Right lobe of liver (tissue), 4 donors: ENCODE measurements at regions not wholly inside any gene's neighbourhood (a gene's known extent, or its start where the extent isn't known, plus 50 kb on each side); places are given as distances from the start of the nearest gene placed in this dataset.

ENCODE experiments used
- CTCF ChIP-seq, 4 donors: fragments of 200-600 bp in 3 of 4; fragments of 450-650 bp in 1 of 4; IDR thresholded peaks; one replicate each; pipeline versions ENCODE4 v1.5.1 to v1.8.0; 2016 to 2022; ENCODE audit warnings: antibody characterized with exemption in 4 of 4, mild to moderate bottlenecking in 2 of 4
- POLR2A ChIP-seq: fragments of 450-650 bp; IDR thresholded peaks from one replicate; pipeline ENCODE4 v1.6.1; 2017; ENCODE audit warnings: antibody characterized with exemption, mild to moderate bottlenecking
- donor health status: DM: no; HTN: no; CAD: no.
- donor health status: DM: no; HTN: no; CAD: no.
- donor health status: DM: no; HTN: yes; CAD: no.

DNA sequence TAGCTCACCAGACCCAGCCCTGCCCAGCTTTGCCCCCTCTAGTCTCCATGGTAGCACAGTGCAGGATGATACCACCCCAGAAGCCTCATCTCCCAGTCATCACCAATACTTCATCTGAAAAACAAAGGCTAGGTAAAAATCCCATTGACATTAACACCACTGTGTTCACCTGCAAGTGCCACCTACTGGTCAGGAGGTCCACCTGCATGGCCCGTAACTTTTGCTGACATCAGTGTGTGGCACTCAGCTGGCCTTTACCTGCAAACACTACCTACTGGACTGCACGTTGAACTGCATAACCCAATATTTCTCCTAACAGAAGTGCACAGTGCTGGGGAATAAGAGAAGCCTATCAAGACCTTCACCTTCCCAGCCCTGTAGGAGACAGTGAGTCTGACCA lies 234.7 kb upstream of the ADGRB3 start:
- TF ChIP-seq CTCF (IDR thresholded peaks at IDR 0.05), result no peak
- TF ChIP-seq POLR2A, result no peak
